ENCODE measurements at regions not wholly inside any gene's neighbourhood (a gene's known extent, or its start where the extent isn't known, plus 50 kb on each side); places are given as distances from the start of the nearest gene placed in this dataset.

DNA sequence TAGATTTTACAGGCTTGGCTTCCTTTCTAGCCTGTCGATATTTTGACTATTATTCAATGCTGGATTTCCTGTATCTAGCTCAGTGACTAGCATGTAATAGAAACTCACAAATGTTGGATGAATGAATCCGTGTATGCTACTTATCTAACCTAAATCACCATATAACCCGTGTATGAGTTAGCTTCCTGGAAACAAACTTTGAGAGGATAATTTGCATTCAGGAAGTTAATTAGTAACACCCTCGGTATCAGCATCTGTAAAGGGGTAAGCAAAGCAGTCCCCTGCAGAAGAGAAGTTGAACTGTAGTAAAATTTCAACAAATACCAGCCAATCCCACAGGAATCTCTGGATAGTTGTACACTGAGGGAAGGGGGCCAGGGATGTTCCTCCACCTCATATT, 269.4 kb upstream of the LRATD1 start:
- intact Hi-C loops (cut with micrococcal nuclease) = no loop called here
- no peak for DNase-seq
- Mint-ChIP-seq H3K36me3 (ENCODE audit: low read depth) (no peaks in the 10 kb centered on the region), H3K4me1 (no peaks in the 10 kb centered on the region), H3K27ac (no peak overlapping the region), H3K27me3 (no peaks in the 10 kb centered on the region), H3K9me3 (no peaks in the 10 kb centered on the region), H3K4me3 (no peak overlapping the region)

DNA sequence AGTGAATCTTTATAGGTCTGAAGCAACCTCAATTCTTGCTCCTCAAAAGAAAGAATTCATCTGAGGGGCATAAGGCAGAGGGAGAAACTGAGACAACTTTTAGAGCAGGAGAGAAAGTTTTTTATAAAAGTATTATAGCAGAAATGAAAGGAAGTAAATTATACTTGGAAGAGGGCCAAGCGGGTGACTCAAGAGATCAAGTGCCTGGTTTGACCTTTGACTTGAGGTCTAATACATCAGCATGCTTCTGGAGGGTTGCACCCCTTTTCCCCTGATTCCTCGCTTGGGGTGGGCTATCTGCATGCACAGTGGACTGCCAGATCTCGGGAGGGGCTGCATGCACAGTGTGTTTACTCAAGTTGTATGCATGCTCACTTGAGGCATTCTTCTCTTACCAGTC, 268.5 kb upstream of the LRATD1 start:
- no peaks in the 10 kb centered on the region for H3K9me3 Mint-ChIP-seq
- no peaks in the 10 kb centered on the region for H3K27me3 Mint-ChIP-seq
- DNase-seq = no peak
- intact Hi-C loops (cut with micrococcal nuclease) = no loop called here
- H3K4me1 Mint-ChIP-seq = no peaks in the 10 kb centered on the region
- H3K27ac Mint-ChIP-seq = no peak overlapping the region
- H3K36me3 Mint-ChIP-seq (ENCODE audit: low read depth) = no peaks in the 10 kb centered on the region
- no peak overlapping the region for H3K4me3 Mint-ChIP-seq

- no peaks in the 10 kb centered on the region for H3K9me3 Mint-ChIP-seq
- H3K4me3 Mint-ChIP-seq = no peak overlapping the region
- H3K27ac Mint-ChIP-seq = no peak overlapping the region
- H3K36me3 Mint-ChIP-seq (ENCODE audit: low read depth) = no peaks in the 10 kb centered on the region
- no peak for DNase-seq
- H3K4me1 Mint-ChIP-seq = no peaks in the 10 kb centered on the region
- H3K27me3 Mint-ChIP-seq = no peaks in the 10 kb centered on the region
- intact Hi-C loops (cut with micrococcal nuclease) = no loop called here
Observed at GRCh38 chr2:14364471-14364870, 268.0 kb upstream of the LRATD1 start.

GRCh38 chr2:14385043-14385442, 247.5 kb upstream of the LRATD1 start:
- H3K4me1 Mint-ChIP-seq = no peaks in the 10 kb centered on the region
- no peaks in the 10 kb centered on the region for H3K36me3 Mint-ChIP-seq (ENCODE audit: low read depth)
- H3K27ac Mint-ChIP-seq = no peak overlapping the region
- DNase-seq = no peak
- no peaks in the 10 kb centered on the region for H3K27me3 Mint-ChIP-seq
- H3K9me3 Mint-ChIP-seq = no peaks in the 10 kb centered on the region
- intact Hi-C loops (cut with micrococcal nuclease) = no loop called here
- no peak overlapping the region for H3K4me3 Mint-ChIP-seq

DNA sequence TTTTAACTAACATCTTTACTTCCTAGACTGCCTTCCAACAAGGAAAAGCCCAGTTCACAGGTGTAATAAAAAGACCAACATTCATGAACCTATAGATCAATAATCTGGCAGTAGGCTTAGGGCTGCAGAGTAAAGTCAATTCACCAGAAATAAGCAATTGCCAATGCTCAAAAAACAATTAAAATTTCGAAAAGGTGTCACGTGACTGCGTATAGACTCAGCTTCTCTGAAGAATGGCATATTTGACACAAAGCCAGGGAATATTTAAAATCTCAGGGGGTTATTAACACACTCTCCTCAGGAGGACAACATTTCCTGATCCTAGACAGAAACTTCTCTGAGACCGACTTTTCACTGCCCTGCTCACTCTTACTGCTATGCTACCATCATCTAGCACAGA, 245.2 kb upstream of the LRATD1 start:
- DNase-seq = no peak
- intact Hi-C loops (cut with micrococcal nuclease) = no loop called here
- no peaks in the 10 kb centered on the region for H3K36me3 Mint-ChIP-seq (ENCODE audit: low read depth)
- H3K9me3 Mint-ChIP-seq = no peaks in the 10 kb centered on the region
- no peak overlapping the region for H3K4me3 Mint-ChIP-seq
- no peak overlapping the region for H3K27ac Mint-ChIP-seq
- no peaks in the 10 kb centered on the region for H3K27me3 Mint-ChIP-seq
- no peaks in the 10 kb centered on the region for H3K4me1 Mint-ChIP-seq

DNA sequence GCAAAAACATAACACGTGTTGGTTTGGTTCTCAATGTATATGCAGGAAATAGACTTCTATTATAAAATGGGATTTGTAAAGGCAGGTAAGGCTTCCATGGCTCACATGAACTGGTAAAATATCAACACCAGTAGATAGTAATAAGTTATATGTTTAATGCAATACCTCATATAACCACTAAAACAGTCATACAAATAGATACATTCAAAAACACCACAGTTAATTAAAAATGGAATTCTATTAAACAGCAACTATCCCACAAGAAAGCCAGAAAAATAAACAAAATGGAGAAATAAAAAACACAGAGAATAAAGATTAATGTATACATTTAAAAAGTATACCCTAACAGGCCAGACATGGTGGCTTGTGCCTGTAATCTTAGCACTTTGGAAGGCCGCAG, 243.8 kb upstream of the LRATD1 start:
- intact Hi-C loops (cut with micrococcal nuclease) = no loop called here
- Mint-ChIP-seq H3K27ac (no peak overlapping the region), H3K4me1 (no peaks in the 10 kb centered on the region), H3K9me3 (no peaks in the 10 kb centered on the region), H3K27me3 (no peaks in the 10 kb centered on the region), H3K4me3 (no peak overlapping the region), H3K36me3 (ENCODE audit: low read depth) (no peaks in the 10 kb centered on the region)
- no peak for DNase-seq

DNA sequence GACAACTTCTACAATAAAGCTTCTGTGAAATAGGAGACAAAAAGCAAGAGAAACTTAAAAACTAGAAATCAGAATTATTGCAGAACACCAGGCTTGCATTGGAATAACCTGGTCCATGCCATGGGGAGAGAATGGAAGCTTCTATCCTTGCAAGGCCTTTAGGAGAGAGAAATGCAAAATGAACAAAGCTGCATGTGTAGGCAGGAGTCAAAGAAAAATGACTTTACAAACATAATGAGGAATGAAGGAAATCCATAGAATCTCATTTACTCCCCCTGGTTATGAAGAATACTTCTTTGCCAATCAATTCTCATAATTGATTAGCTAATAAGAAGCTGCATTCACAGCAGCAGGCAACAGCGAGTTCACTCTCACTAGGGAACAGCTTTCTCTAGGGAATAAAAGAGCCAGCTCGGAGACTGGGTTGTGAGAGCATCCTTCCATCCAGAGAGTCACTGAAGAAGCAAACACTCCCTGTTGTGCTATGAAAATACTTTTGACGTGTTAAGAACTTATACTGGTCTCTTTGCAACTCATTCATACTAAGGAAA, 235.9 kb upstream of the LRATD1 start:
- Mint-ChIP-seq H3K4me3 (no peak overlapping the region), H3K27me3 (no peaks in the 10 kb centered on the region), H3K4me1 (no peaks in the 10 kb centered on the region), H3K27ac (no peak overlapping the region), H3K9me3 (no peaks in the 10 kb centered on the region), H3K36me3 (ENCODE audit: low read depth) (no peaks in the 10 kb centered on the region)
- intact Hi-C loops (cut with micrococcal nuclease) = no loop called here
- DNase-seq = no peak

- Mint-ChIP-seq H3K27ac (no peak overlapping the region), H3K36me3 (ENCODE audit: low read depth) (no peaks in the 10 kb centered on the region), H3K4me1 (no peaks in the 10 kb centered on the region), H3K4me3 (no peak overlapping the region), H3K27me3 (no peaks in the 10 kb centered on the region), H3K9me3 (no peaks in the 10 kb centered on the region)
- intact Hi-C loops (cut with micrococcal nuclease) = no loop called here
- DNase-seq = no peak
Observed at GRCh38 chr2:14398641-14399040, 233.9 kb upstream of the LRATD1 start.

DNA sequence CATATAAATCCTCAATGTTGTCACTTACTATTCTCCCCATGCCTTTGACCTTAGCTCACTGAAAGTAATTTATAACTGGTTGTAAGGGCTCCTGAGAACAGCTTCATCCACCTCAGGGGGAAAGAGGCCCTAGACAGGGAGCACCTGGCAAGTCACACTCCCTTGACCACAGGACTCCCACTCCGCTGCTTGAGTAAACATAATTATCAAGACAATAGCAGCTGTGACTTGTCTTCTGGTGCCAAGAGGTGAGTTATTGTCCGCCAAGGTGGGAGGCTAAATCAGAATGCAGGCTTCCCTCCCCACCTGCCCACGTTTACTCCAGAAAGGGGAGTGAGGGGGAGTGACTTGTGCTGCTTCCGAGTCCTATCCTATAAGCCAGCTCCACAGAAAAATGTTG, 230.6 kb upstream of the LRATD1 start:
- no peak overlapping the region for H3K4me3 Mint-ChIP-seq
- DNase-seq = no peak

GRCh38 chr2:14408695-14409094, 223.8 kb upstream of the LRATD1 start:
- intact Hi-C loops (cut with micrococcal nuclease) = no loop called here
- Mint-ChIP-seq H3K27me3 (no peaks in the 10 kb centered on the region), H3K9me3 (no peaks in the 10 kb centered on the region), H3K4me1 (no peaks in the 10 kb centered on the region), H3K4me3 (no peak overlapping the region), H3K36me3 (ENCODE audit: low read depth) (no peaks in the 10 kb centered on the region), H3K27ac (no peak overlapping the region)
- no peak for DNase-seq

More for the DNA sequence above, 230.6 kb upstream of the LRATD1 start:
- no peaks in the 10 kb centered on the region for H3K4me1 Mint-ChIP-seq
- intact Hi-C loops (cut with micrococcal nuclease) = no loop called here
- no peaks in the 10 kb centered on the region for H3K36me3 Mint-ChIP-seq (ENCODE audit: low read depth)
- no peaks in the 10 kb centered on the region for H3K9me3 Mint-ChIP-seq
- no peak overlapping the region for H3K27ac Mint-ChIP-seq
- H3K27me3 Mint-ChIP-seq = no peaks in the 10 kb centered on the region

GRCh38 chr2:14417551-14417950, 215.0 kb upstream of the LRATD1 start:
- DNase-seq = no peak
- H3K27me3 Mint-ChIP-seq = no peaks in the 10 kb centered on the region
- intact Hi-C loops (cut with micrococcal nuclease) = no loop called here
- H3K9me3 Mint-ChIP-seq = no peaks in the 10 kb centered on the region
- H3K36me3 Mint-ChIP-seq (ENCODE audit: low read depth) = no peaks in the 10 kb centered on the region
- no peak overlapping the region for H3K27ac Mint-ChIP-seq
- no peaks in the 10 kb centered on the region for H3K4me1 Mint-ChIP-seq
- no peak overlapping the region for H3K4me3 Mint-ChIP-seq

DNA sequence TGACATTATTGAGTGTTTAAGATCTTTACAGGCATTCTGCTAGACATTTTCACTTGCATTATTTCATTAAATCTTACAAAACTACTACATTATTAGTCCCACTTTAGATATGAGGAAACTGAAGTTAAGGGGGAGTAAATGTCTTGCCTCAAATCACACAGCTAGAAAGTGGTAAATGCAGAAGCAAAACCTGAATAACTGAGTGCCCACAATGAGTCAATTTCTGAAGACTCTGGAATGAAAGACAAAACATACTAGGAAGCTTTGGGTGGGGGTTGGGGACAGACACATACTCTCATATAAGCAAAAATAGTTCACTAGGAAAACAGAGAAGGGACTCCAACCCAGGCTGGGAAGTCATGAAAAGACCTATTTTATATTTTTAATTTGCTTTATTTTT, 214.4 kb upstream of the LRATD1 start:
- intact Hi-C loops (cut with micrococcal nuclease) = no loop called here
- Mint-ChIP-seq H3K27ac (no peak overlapping the region), H3K4me1 (no peaks in the 10 kb centered on the region), H3K36me3 (ENCODE audit: low read depth) (no peaks in the 10 kb centered on the region), H3K27me3 (no peaks in the 10 kb centered on the region), H3K9me3 (no peaks in the 10 kb centered on the region), H3K4me3 (no peak overlapping the region)
- DNase-seq = no peak

GRCh38 chr2:14420851-14421250, 211.7 kb upstream of the LRATD1 start:
- H3K36me3 Mint-ChIP-seq (ENCODE audit: low read depth) = no peaks in the 10 kb centered on the region
- H3K9me3 Mint-ChIP-seq = peaks cover 2% of the 10 kb centered on the region
- no peak overlapping the region for H3K27ac Mint-ChIP-seq
- no peak for DNase-seq
- intact Hi-C loops (cut with micrococcal nuclease) = no loop called here
- H3K4me3 Mint-ChIP-seq = no peak overlapping the region
- no peaks in the 10 kb centered on the region for H3K4me1 Mint-ChIP-seq
- no peaks in the 10 kb centered on the region for H3K27me3 Mint-ChIP-seq

GRCh38 chr2:14422426-14422825, 210.1 kb upstream of the LRATD1 start:
- intact Hi-C loops (cut with micrococcal nuclease) = no loop called here
- H3K9me3 Mint-ChIP-seq = peaks cover 4% of the 10 kb centered on the region
- no peaks in the 10 kb centered on the region for H3K27me3 Mint-ChIP-seq
- no peak overlapping the region for H3K27ac Mint-ChIP-seq
- H3K36me3 Mint-ChIP-seq (ENCODE audit: low read depth) = no peaks in the 10 kb centered on the region
- no peaks in the 10 kb centered on the region for H3K4me1 Mint-ChIP-seq
- no peak overlapping the region for H3K4me3 Mint-ChIP-seq
- DNase-seq = no peak

DNA sequence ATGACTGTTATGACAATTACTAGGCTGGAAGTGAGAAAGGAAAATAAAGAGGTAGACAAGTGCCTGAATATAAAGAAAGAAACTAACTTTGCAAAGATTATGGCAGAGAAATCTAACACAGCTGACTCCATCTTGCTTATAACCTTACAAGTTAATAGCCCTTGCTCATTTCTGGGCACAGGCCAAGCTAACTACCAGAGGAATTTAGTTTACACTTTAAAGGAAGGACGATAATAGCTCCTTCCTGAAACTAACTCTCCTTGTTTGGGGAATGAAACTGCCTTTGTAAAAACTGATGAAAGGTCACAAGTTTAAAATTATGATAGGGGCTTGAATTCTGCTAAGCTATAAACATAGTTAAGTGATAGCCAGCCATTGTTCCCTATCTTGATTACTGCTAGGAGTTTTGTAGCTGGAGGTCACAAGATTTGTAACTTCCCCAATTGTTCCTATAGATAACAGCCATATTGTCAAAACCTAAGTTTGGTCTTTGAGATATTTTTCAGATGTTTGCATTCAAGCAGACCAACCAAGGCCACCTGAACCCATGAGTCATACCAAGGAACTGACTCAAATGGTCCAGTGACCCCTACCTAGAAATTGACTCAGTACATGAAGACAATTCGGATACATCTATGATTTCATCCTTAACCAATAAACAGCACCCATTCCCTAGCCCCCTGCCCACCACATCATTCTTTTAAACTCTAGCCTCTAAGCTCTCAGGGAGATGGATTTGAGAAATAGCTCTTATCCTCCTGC, 209.2 kb upstream of the LRATD1 start:
- H3K27me3 Mint-ChIP-seq = no peaks in the 10 kb centered on the region
- intact Hi-C loops (cut with micrococcal nuclease) = no loop called here
- no peak for DNase-seq
- H3K36me3 Mint-ChIP-seq (ENCODE audit: low read depth) = no peaks in the 10 kb centered on the region
- peaks cover 4% of the 10 kb centered on the region for H3K9me3 Mint-ChIP-seq
- no peak overlapping the region for H3K27ac Mint-ChIP-seq
- no peak overlapping the region for H3K4me3 Mint-ChIP-seq
- H3K4me1 Mint-ChIP-seq = no peaks in the 10 kb centered on the region
